ENCODE measurements at regions not wholly inside any gene's neighbourhood (a gene's known extent, or its start where the extent isn't known, plus 50 kb on each side); places are given as distances from the start of the nearest gene placed in this dataset.
"Not testable (repeated sequence)": the region's sequence is repeated elsewhere in the genome, so short reads cannot be mapped to it uniquely, and the experiment has no call there.

- 79 to 90% (median 88%) methylated on average over 29 of the region's 29 CpGs for WGBS, 3 donors
- no peak overlapping the region for H3K27ac ChIP-seq (ENCODE audit: low read depth, low read length)
These were observed 1047.7 kb downstream of the BRD1 start for GRCh38 chr22:48779661-48780596.

DNA sequence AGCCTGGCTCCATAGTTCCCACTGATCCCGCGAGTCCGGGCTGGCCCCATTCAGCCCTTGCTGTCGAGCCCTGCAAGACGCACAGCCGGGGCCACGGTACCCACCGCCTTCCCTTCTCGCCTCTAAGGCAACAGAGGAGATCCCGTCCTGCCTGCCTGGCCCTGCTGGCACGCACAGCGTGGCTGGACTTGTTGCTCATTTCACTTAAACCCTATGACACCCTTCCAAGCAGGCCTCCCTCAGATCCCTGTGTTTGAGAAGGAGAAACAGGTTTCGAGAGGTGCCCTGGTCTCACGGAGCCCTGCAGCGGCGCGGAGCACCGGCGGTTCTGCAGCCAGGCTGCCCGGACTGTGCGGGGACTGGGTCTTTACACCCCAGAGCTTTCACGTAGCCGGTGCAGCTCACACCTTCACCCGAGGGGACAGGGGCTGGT, 1048.4 kb downstream of the BRD1 start:
- WGBS, 3 donors = 84 to 92% (median 92%) methylated on average over 24 of the region's 24 CpGs
- H3K27ac ChIP-seq (ENCODE audit: low read depth, low read length) = no peak overlapping the region

- WGBS, 3 donors = 83 to 90% (median 86%) methylated on average over 25 of the region's 25 CpGs
- no peak overlapping the region for H3K27ac ChIP-seq (ENCODE audit: low read depth, low read length)
These were observed 1049.1 kb downstream of the BRD1 start for GRCh38 chr22:48778308-48779195.

DNA sequence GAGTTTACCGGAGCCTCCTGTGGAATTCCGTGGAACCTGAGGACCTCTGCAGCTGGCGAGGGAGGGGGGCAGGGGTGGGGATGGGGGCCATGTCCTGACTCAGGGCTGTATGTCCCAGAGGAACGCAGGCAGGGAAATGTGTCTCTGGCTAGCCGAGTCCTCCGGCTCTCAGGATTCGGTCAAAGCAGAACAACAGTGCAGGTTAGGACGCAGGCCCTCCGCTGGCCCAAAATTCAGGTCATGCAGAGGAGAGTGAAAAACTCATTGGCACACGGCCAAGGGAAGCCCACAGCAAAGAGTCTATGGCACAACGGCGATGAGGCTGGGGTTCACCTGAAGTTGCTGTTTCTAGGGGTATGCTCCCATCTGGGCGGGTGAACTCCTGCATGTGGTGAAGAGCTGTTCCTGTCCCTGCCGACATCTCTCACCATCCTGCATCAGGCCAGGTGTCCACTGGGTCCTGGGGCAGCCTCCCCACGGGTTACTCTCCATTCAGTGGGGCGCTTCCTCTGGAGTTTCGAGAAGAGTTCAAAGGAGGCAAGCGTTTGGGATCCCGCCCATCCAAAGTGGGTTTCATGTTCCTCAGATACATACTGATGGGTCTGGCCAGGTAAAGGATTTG, 1055.3 kb downstream of the BRD1 start:
- H3K27ac ChIP-seq (ENCODE audit: low read depth, low read length) = no peak overlapping the region
- 72 to 86% (median 82%) methylated on average over 19 of the region's 19 CpGs for WGBS, 3 donors

- WGBS, 3 donors = 82 to 97% (median 92%) methylated on average over 5 of the region's 5 CpGs
- H3K27ac ChIP-seq (ENCODE audit: low read depth, low read length) = no peak overlapping the region
These were observed 1062.1 kb downstream of the BRD1 start for GRCh38 chr22:48765595-48765994.

GRCh38 chr22:48761546-48761945, 1066.1 kb downstream of the BRD1 start:
- H3K27ac ChIP-seq (ENCODE audit: low read depth, low read length) = no peak overlapping the region
- 80 to 85% (median 83%) methylated on average over 14 of the region's 14 CpGs for WGBS, 3 donors

- H3K27ac ChIP-seq (ENCODE audit: low read depth, low read length) = no peak overlapping the region
- 74 to 79% (median 79%) methylated on average over 19 of the region's 19 CpGs for WGBS, 3 donors
These were observed 1066.9 kb downstream of the BRD1 start for GRCh38 chr22:48760481-48761390.

DNA sequence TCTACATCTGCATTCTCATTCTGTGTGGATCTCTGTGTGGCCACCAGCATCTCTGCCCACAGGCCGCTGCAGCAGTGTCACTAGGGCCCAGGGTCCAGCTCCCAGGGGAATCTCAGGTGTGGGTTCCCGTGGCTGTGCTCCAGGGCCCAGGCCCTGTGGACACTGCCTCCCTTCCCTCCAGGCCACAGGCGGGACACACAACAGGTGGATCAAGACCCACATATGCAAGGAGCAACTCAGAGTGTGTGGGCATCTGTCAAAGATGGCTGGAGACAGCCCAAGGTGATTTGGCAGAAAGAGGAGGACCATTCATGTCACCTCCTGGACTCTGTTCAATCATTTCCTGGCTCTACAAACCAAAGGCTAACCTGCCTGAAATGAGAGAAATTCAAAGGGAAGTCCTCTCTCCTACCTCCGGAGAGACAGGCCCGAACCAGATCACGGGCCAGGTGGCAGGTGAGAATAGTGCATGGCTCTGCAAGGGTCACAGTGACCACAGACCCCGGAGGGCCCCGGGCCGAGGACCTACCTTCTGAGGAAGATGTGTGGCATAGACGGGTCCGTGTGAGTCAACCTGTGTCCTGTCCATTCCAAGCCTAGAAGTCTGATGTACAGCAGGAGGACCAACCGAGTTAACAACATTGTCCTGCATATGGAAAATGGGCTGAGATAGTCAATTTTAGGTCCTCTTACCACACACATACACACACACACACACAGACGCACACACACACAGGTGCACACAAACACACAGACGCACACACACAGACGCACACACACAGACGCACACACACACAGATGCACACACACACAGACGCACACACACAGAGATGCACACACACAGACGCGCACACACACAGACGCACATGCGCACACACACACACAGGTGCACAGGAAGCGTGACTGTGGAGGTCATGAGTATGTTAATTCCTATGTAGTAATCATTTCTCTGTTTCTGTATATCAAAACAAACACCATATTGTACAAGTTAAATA, 1068.5 kb downstream of the BRD1 start:
- 83 to 89% (median 88%) methylated on average over 22 of the region's 22 CpGs for WGBS, 3 donors

GRCh38 chr22:48757985-48758561, 1069.6 kb downstream of the BRD1 start:
- H3K27ac ChIP-seq (ENCODE audit: low read depth, low read length) = no peak overlapping the region
- WGBS, 3 donors = 71 to 88% (median 88%) methylated on average over 17 of the region's 17 CpGs

More for the DNA sequence above, 1068.5 kb downstream of the BRD1 start:
- H3K27ac ChIP-seq (ENCODE audit: low read depth, low read length) = no peak overlapping the region

GRCh38 chr22:48757581-48757980, 1070.1 kb downstream of the BRD1 start:
- H3K27ac ChIP-seq (ENCODE audit: low read depth, low read length) = no peak overlapping the region
- WGBS, 3 donors = 50 to 80% (median 79%) methylated on average over 7 of the region's 7 CpGs

GRCh38 chr22:48757135-48757534, 1070.5 kb downstream of the BRD1 start:
- H3K27ac ChIP-seq (ENCODE audit: low read depth, low read length) = not testable (repeated sequence)
- 0 to 20% (median 13%) methylated on average over 1 of the region's 1 CpG for WGBS, 3 donors

- H3K27ac ChIP-seq (ENCODE audit: low read depth, low read length) = no peak overlapping the region
- WGBS, 3 donors = 69 to 81% (median 78%) methylated on average over 32 of the region's 32 CpGs
These were observed 1071.2 kb downstream of the BRD1 start for GRCh38 chr22:48756146-48757111.

DNA sequence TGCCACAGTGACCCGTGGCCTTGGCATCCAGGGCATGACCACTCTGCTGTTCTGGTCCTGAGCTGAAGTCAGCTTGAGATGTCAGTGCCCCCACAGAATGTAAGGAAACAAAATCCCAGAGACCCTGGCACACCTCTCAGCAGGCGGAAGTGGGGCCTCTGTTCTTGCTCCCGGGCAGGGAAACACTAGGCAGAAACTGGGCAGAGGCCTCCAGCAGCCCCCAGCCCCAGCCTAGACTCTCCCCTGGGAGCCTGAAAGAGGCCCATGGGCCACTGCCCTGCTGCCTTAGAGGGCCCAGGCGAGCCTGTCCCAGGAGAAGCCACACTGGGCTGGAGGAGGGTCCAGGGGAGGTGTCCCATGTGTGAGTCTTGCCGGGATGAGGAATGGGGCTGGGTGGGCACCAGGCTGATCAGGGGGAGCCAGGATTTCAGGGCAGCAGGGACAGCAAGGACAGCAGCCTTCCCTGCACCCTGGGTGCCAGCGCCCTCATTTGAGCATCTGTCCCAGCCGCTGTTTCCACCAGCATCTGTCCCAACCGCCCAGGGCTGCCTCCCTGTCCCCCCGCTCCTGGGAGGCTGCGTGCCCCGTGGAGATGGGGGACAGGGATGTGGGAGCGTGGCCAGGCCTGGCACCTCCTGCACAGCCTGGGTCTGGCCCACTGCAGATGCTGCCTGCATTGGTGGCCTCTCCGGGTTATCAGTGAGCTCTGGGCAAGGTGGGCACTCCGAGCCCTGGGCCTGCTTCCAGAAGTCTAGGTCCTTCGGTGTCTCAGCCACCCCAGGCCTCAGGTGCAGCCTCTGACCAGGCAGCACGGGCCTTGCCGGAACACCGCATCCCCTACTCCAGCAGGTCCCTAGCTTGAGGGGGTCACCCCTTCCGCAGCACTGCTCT, 1072.4 kb downstream of the BRD1 start:
- WGBS, 3 donors = 84 to 92% (median 89%) methylated on average over 18 to 19 of the region's 19 CpGs
- H3K27ac ChIP-seq (ENCODE audit: low read depth, low read length) = no peak overlapping the region

DNA sequence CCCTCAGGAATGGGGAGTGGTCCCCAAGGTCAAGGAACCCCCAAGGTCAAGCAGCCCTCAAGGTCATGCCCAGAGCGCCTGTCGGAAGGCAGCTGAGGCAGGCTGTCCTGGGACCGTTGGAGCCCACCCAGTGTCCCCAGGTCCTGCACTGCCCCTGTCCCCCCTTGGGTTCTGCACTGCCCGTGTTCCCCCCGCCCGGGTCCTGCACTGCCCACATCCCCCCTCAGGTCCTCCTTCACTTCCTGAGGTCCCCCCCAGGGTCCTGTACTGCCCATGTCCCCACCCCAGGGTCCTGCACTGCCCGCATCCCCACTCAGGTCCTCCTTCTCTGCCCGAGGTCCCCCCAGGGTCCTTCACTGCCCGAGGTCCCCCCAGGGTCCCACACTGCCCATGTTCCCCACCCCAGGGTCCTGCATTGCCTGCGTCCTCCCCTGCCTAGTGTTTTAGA, 1073.0 kb downstream of the BRD1 start:
- no peak overlapping the region for H3K27ac ChIP-seq (ENCODE audit: low read depth, low read length)
- 71 to 88% (median 82%) methylated on average over 10 of the region's 10 CpGs for WGBS, 3 donors
